Body of pancreas (tissue), 4 donors: ENCODE measurements at regions not wholly inside any gene's neighbourhood (a gene's known extent, or its start where the extent isn't known, plus 50 kb on each side); places are given as distances from the start of the nearest gene placed in this dataset.

Source experiments
- POLR2A ChIP-seq, 3 donors: fragments of 450-650 bp; IDR thresholded peaks; one replicate each; pipeline ENCODE4 v1.6.1; 2016; ENCODE audit warnings: antibody characterized with exemption in 3 of 3, mild to moderate bottlenecking in 2 of 3
- TF ChIP-seq, protein P1 (sequence below), 7 experiments: fragments of 450-650 bp in 4 of 7; fragments of 200-600 bp in 3 of 7; sonication (generic) in 3 of 7; IDR thresholded peaks; one replicate each; pipeline ENCODE4 v1.5.1; 2016 to 2019; ENCODE audit warnings: antibody characterized with exemption in 7 of 7

DNA sequence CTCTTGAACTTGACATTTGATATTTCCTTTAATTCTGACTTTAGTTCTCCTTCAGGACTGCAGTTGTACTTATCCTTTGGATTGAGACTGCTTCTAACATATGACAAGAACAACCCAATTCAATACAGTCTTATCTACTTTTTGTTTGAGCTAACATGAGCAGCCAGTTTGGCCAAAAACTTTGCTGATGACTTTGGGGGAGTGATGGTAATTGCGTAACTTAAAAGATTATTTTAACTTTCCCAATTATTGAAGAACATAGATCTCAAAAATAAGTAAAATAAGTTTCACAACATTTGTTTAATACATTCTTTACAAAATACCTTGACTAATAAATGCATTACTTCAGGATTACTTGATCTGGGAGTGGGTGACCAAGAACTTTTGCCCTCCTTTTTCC lies 1311.1 kb upstream of the NRXN1 start:
- TF ChIP-seq POLR2A (IDR thresholded peaks at IDR 0.05): no peak
- TF ChIP-seq, protein P1, sequence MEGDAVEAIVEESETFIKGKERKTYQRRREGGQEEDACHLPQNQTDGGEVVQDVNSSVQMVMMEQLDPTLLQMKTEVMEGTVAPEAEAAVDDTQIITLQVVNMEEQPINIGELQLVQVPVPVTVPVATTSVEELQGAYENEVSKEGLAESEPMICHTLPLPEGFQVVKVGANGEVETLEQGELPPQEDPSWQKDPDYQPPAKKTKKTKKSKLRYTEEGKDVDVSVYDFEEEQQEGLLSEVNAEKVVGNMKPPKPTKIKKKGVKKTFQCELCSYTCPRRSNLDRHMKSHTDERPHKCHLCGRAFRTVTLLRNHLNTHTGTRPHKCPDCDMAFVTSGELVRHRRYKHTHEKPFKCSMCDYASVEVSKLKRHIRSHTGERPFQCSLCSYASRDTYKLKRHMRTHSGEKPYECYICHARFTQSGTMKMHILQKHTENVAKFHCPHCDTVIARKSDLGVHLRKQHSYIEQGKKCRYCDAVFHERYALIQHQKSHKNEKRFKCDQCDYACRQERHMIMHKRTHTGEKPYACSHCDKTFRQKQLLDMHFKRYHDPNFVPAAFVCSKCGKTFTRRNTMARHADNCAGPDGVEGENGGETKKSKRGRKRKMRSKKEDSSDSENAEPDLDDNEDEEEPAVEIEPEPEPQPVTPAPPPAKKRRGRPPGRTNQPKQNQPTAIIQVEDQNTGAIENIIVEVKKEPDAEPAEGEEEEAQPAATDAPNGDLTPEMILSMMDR (IDR thresholded peaks at IDR 0.05): no peak
